ENCODE measurements at regions not wholly inside any gene's neighbourhood (a gene's known extent, or its start where the extent isn't known, plus 50 kb on each side); places are given as distances from the start of the nearest gene placed in this dataset.

DNA sequence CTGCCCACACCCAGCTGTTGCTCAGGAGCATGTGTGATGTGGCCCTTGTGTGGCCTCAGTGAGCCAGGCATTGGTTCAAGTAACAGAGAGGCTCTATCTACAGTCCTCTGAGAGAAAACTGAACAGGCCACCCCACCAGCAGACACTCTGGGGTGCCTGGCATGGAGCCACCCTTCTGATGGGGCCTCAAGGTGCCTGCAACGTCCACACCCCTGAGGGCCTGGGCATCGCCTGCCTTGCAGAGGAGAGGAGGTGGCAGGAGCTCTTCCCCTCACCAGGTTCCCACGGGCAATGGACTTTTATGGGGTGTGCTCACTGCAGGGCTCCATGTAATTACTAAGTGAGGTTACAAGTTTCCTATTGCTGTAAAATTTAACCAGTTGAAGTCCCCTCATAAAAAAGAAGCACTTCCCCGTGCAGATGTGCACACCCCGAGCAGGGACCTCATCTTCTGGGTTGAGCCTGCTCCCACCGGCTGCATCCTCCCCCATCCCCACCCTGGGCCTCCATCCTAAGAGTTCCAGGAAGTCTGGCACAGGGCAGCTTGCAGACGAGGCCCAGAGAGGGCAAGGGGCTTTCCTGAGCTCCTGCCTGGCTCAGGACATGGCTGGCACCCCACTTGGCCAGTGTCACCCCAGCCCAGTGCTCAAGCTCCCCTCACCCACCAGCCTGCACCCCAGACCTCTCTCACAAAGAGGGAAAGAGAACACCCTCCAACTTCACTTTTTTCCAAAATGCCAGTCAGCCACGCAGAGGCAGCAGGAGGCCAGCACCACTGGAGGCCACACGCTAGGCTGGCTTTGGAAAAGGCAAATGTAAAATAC, 270.4 kb upstream of the RTL1 start:
- no peaks in the 10 kb centered on the region for H3K36me3 ChIP-seq
- 75 to 81% methylated on average over 9 of the region's 9 CpGs for WGBS, 2 donors
- ATAC-seq (no peak), DNase-seq (no peak)
- no peaks in the 10 kb centered on the region for H3K4me1 ChIP-seq
- H3K4me3 ChIP-seq: no peak overlapping the region
- TF ChIP-seq, protein P1, sequence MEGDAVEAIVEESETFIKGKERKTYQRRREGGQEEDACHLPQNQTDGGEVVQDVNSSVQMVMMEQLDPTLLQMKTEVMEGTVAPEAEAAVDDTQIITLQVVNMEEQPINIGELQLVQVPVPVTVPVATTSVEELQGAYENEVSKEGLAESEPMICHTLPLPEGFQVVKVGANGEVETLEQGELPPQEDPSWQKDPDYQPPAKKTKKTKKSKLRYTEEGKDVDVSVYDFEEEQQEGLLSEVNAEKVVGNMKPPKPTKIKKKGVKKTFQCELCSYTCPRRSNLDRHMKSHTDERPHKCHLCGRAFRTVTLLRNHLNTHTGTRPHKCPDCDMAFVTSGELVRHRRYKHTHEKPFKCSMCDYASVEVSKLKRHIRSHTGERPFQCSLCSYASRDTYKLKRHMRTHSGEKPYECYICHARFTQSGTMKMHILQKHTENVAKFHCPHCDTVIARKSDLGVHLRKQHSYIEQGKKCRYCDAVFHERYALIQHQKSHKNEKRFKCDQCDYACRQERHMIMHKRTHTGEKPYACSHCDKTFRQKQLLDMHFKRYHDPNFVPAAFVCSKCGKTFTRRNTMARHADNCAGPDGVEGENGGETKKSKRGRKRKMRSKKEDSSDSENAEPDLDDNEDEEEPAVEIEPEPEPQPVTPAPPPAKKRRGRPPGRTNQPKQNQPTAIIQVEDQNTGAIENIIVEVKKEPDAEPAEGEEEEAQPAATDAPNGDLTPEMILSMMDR (IDR thresholded peaks at IDR 0.05): no peak
- H3K27ac ChIP-seq: no peak overlapping the region
- intact Hi-C loops (cut with DNase I): loop anchor here in 1 of 10 donors (1.0 kb wide), 1 partner anchor 26 kb away; no protein-coding TSS in a partner anchor
- H3K9me3 ChIP-seq: peaks cover 0 to 11% (median 0%) of the 10 kb centered on the region in 11 donors
- H3K27me3 ChIP-seq: peaks cover 0 to 11% (median 0%) of the 10 kb centered on the region in 7 donors

DNA sequence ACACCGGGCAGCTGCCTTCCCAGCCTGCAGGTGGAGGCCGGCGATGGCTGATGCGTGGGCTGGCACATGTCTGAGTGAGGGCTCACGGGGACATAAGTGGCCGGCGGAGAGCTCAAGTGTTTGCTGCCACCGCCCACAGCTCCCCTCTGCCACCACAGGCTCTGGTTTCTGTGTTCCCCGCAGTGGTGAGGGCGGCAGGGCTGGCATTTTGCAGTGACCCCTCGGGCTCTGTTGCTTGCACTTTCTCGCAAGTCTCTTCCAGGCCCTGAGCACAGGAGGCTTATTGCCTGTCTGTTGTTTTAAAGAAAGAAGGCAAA, 271.0 kb upstream of the RTL1 start:
- H3K36me3 ChIP-seq: no peaks in the 10 kb centered on the region
- peaks cover 0 to 15% (median 0%) of the 10 kb centered on the region in 11 donors for H3K9me3 ChIP-seq
- TF ChIP-seq, protein P1 (IDR thresholded peaks at IDR 0.05): no peak
- WGBS, 2 donors: 77 to 79% methylated on average over 12 of the region's 12 CpGs
- no peak overlapping the region for H3K27ac ChIP-seq
- no peaks in the 10 kb centered on the region for H3K4me1 ChIP-seq
- no peak for DNase-seq
- intact Hi-C loops (cut with DNase I): no loop called here
- no peak for ATAC-seq
- H3K27me3 ChIP-seq: peaks cover 0 to 11% (median 0%) of the 10 kb centered on the region in 7 donors
- no peak overlapping the region for H3K4me3 ChIP-seq

DNA sequence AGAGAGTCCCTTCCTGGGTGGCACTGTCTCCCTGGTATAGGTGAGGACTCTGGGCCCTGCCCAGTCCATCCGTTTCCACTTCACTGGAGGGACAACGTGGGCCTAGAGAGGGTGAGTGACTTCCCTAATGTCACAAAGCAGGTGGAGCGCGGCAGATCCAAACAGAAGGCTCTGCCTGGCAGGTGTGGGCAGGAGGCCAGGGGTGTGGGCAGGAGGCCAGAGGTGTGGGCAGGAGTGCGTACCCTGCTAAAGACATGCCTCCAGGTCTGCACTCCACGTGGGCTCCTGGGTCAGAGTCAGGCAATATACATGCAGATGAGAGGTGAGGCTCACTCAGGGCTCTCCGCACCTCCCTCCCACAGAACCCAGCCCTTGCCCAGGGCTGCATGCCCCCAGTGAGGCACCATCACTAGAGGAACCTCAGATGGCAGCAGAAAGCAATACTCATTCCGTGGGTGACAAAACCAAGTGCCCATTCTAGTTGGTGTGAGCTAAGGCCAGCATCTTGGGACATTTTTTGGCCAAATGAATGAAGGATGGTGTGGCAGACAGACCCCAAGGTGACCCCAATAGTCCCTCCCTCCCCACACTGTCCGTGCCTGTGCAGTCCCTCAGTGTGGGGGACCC, 271.6 kb upstream of the RTL1 start:
- DNase-seq (no peak), ATAC-seq (no peak)
- Histone ChIP-seq H3K36me3 (no peaks in the 10 kb centered on the region), H3K9me3 (peaks cover 0 to 19% (median 0%) of the 10 kb centered on the region in 11 donors), H3K27me3 (peaks cover 0 to 11% (median 0%) of the 10 kb centered on the region in 7 donors), H3K27ac (no peak overlapping the region), H3K4me1 (no peaks in the 10 kb centered on the region), H3K4me3 (no peak overlapping the region)
- TF ChIP-seq, protein P1 (IDR thresholded peaks at IDR 0.05): no peak
- intact Hi-C loops (cut with DNase I): no loop called here
- WGBS, 2 donors: 83 to 87% methylated on average over 9 of the region's 9 CpGs

DNA sequence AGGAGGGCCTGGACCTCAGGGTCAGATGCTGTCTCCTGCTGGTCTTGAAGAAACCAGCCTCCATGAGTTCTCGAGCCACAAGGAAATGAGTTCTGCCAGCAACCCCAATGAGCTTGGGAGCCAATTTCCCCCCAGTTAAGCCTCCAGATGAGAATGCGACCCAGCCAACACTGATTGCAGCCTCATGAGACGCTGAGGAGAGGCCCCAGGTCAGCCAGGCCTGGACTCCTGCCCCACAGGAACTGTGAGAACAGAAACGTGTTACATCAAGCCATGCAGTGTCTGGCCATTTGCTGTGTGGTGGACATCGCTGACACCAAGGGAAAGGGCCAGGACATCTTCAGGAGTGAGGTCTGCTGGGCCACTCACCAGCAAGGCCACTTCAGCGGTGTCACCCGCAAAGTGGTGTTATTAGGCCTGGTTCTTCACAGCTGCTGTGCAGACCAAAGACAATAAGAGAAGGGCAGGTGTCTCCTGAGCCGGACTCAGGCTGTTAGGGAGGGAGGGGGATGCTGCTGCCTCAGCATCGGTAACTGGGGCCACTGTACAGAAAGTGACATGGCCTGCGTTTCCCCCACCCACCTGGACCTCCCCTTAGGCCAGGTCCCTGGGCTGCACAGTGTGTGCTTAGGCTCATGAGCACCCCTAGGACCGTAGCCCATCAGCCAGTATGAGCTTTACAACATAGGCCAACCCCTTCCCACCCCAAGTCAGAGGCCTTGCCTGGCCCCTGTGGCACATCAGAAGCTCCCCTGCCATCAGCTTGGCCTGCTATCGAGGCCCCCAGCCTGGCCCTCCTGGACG, 272.4 kb upstream of the RTL1 start:
- Histone ChIP-seq H3K4me3 (no peak overlapping the region), H3K36me3 (no peaks in the 10 kb centered on the region), H3K27ac (no peak overlapping the region), H3K9me3 (peaks cover 0 to 27% (median 0%) of the 10 kb centered on the region in 11 donors), H3K4me1 (no peaks in the 10 kb centered on the region), H3K27me3 (peaks cover 0 to 10% (median 0%) of the 10 kb centered on the region in 7 donors)
- intact Hi-C loops (cut with DNase I): no loop called here
- TF ChIP-seq, protein P1 (IDR thresholded peaks at IDR 0.05): no peak
- 84 to 89% methylated on average over 13 of the region's 13 CpGs for WGBS, 2 donors
- ATAC-seq: peak in 1 of 8 donors; percentile 31
- DNase-seq: no peak
